ENCODE measurements at regions not wholly inside any gene's neighbourhood (a gene's known extent, or its start where the extent isn't known, plus 50 kb on each side); places are given as distances from the start of the nearest gene placed in this dataset.

DNA sequence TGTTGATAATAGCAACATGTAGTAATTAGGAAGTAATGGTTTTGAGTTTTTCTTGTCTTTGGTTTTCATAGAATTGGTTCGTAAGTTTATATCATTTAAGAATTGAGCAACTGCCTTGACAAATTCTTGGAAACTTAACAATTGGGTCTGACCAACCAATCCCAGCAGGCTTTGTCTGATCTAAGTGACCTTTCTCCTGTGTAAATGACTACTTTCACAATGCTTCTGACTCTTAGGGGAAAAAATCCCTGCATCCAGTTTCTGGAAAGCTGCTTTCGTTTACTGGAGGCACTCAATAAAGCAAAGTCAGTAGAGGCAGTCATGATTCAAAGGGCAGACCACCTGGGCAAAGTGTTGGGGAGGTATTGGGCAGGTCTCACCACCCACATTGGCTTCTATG is 303.6 kb upstream of the FAM78B start:
- Histone ChIP-seq H3K27me3 (peaks cover 0 to 16% (median 0%) of the 10 kb centered on the region in 9 donors), H3K4me3 (no peak overlapping the region), H3K4me1 (no peaks in the 10 kb centered on the region), H3K36me3 (no peaks in the 10 kb centered on the region), H3K27ac (no peak overlapping the region), H3K9me3 (peaks cover 0 to 5% (median 0%) of the 10 kb centered on the region in 12 donors)
- no peak for ATAC-seq
- TF ChIP-seq, protein P1, sequence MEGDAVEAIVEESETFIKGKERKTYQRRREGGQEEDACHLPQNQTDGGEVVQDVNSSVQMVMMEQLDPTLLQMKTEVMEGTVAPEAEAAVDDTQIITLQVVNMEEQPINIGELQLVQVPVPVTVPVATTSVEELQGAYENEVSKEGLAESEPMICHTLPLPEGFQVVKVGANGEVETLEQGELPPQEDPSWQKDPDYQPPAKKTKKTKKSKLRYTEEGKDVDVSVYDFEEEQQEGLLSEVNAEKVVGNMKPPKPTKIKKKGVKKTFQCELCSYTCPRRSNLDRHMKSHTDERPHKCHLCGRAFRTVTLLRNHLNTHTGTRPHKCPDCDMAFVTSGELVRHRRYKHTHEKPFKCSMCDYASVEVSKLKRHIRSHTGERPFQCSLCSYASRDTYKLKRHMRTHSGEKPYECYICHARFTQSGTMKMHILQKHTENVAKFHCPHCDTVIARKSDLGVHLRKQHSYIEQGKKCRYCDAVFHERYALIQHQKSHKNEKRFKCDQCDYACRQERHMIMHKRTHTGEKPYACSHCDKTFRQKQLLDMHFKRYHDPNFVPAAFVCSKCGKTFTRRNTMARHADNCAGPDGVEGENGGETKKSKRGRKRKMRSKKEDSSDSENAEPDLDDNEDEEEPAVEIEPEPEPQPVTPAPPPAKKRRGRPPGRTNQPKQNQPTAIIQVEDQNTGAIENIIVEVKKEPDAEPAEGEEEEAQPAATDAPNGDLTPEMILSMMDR (IDR thresholded peaks at IDR 0.05) = no peak
- no peak for TF ChIP-seq POLR2A (IDR thresholded peaks at IDR 0.05)
- DNase-seq = no peak
- 50 to 70% (median 54%) methylated on average over 2 of the region's 2 CpGs for WGBS, 4 donors
- intact Hi-C loops (cut with DNase I) = loop anchor here in 1 of 10 donors (10.0 kb wide), 1 partner anchor 546 kb away; no protein-coding TSS in a partner anchor

DNA sequence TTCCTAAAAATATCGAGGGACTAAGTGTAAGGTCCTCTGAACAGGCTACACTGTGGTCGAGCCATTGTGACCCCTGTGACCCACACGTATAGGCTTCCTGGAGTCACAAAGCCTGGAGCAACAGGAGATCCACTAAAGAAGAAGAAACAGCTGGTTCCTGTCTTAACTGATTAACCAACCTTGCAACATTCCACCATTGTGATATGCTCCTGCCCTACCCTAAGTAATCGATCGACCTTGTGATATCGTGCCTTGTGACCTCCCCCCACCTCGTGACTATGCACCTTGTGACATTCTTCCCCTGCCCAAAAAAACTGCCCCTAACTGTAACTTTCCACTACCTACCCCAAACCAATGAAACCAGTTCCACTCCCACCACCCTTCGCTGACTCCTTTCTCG is 304.6 kb upstream of the FAM78B start:
- no peak for ATAC-seq
- H3K27me3 ChIP-seq = peaks cover 0 to 16% (median 0%) of the 10 kb centered on the region in 9 donors
- 68 to 72% (median 70%) methylated on average over 9 of the region's 9 CpGs for WGBS, 4 donors
- DNase-seq = no peak
- H3K36me3 ChIP-seq = no peaks in the 10 kb centered on the region
- no peak overlapping the region for H3K27ac ChIP-seq
- TF ChIP-seq, protein P1 (IDR thresholded peaks at IDR 0.05) = no peak
- TF ChIP-seq POLR2A (IDR thresholded peaks at IDR 0.05) = no peak
- H3K4me1 ChIP-seq = no peaks in the 10 kb centered on the region
- H3K9me3 ChIP-seq = no peaks in the 10 kb centered on the region
- intact Hi-C loops (cut with DNase I) = loop anchor here in 1 of 10 donors (10.0 kb wide), 1 partner anchor 547 kb away; no protein-coding TSS in a partner anchor
- no peak overlapping the region for H3K4me3 ChIP-seq

DNA sequence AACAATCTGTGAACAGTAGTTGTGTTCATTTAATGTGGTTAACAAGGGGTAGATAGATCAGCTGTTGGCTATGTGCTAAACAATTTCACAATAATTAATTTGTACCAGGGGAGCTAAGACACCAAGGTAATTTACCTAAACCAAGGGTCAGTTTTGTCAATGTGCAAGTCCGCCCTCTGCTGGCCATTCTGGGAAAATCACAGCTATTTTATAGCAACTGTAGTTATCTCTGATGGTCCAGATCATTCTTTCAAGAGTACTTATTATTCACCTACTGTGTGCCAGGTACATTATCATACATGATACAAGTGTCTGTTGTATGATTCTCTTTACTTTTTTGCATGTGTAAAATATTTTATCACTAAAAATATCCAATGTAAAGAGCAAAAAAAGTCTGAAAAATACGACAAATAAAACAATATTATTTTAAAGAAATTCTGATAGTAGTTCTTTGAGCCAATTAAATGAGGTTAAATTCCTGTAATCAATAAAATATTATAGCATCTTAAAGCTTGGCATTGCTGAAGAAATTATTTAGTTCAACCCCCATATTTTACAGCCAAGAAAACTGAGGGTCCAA is 312.3 kb upstream of the FAM78B start:
- peaks cover 0 to 2% (median 0%) of the 10 kb centered on the region in 9 donors for H3K27me3 ChIP-seq
- no peak overlapping the region for H3K4me3 ChIP-seq
- TF ChIP-seq, protein P1 (IDR thresholded peaks at IDR 0.05) = peak; percentile 67 to 90 (median 80)
- TF ChIP-seq POLR2A (IDR thresholded peaks at IDR 0.05) = no peak
- H3K27ac ChIP-seq = no peak overlapping the region
- DNase-seq (peak in 3 of 5 donors; percentile 25 to 38 (median 28)), ATAC-seq (no peak)
- no peaks in the 10 kb centered on the region for H3K9me3 ChIP-seq
- no peaks in the 10 kb centered on the region for H3K36me3 ChIP-seq
- 44 to 51% (median 46%) methylated on average over 2 of the region's 2 CpGs for WGBS, 4 donors
- intact Hi-C loops (cut with DNase I) = loop anchor here (2.0 to 10.0 kb wide), 5 partner anchors 550 to 554 kb away; no protein-coding TSS in a partner anchor
- H3K4me1 ChIP-seq = no peaks in the 10 kb centered on the region

DNA sequence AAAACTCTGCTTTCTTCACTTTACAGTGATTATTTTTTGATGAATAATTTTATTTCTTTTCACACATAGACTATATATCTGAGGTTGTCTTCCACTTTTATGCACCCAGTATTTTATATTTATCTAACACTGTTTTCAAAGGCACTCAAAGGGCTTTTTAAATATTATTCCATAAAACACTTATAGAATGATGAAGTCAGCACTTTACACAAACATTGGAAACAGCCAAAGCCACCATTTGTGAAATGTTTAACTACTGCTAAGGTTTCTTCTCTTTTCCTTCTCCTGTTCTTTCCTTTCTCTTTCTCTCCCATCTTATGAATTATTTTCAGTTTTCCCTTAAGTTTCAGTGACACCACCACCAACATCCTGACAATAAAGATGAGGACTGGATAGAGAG is 317.7 kb upstream of the FAM78B start:
- DNase-seq (no peak), ATAC-seq (no peak)
- no peak for TF ChIP-seq POLR2A (IDR thresholded peaks at IDR 0.05)
- TF ChIP-seq, protein P1 (IDR thresholded peaks at IDR 0.05) = no peak
- H3K9me3 ChIP-seq = no peaks in the 10 kb centered on the region
- H3K4me3 ChIP-seq = no peak overlapping the region
- no peaks in the 10 kb centered on the region for H3K27me3 ChIP-seq
- intact Hi-C loops (cut with DNase I) = no loop called here
- H3K27ac ChIP-seq = no peak overlapping the region
- no peaks in the 10 kb centered on the region for H3K36me3 ChIP-seq
- peaks cover 0 to 4% (median 0%) of the 10 kb centered on the region in 12 donors for H3K4me1 ChIP-seq
